ENCODE measurements at regions not wholly inside any gene's neighbourhood (a gene's known extent, or its start where the extent isn't known, plus 50 kb on each side); places are given as distances from the start of the nearest gene placed in this dataset.
"Not testable (repeated sequence)": the region's sequence is repeated elsewhere in the genome, so short reads cannot be mapped to it uniquely, and the experiment has no call there.

GRCh38 chr4:106594291-106594952, 225.8 kb upstream of the GIMD1 start:
- DNase-seq (ENCODE audit: low read depth): peak; percentile 31

GRCh38 chr4:106588891-106589290, 220.3 kb upstream of the GIMD1 start:
- no peak for DNase-seq (ENCODE audit: low read depth)

GRCh38 chr4:106587558-106587957, 219.0 kb upstream of the GIMD1 start:
- DNase-seq (ENCODE audit: low read depth): peak; percentile 75

GRCh38 chr4:106585915-106586349, 217.4 kb upstream of the GIMD1 start:
- DNase-seq (ENCODE audit: low read depth): peak; percentile 22

- peak; percentile 69 for DNase-seq (ENCODE audit: low read depth)
These were observed 215.9 kb upstream of the GIMD1 start for GRCh38 chr4:106584337-106584989.

- DNase-seq (ENCODE audit: low read depth): peak; percentile 98
These were observed 215.0 kb upstream of the GIMD1 start for GRCh38 chr4:106583567-106583966.

- DNase-seq (ENCODE audit: low read depth): peak; percentile 28
These were observed 214.5 kb upstream of the GIMD1 start for GRCh38 chr4:106583108-106583507.

GRCh38 chr4:106582103-106582502, 213.5 kb upstream of the GIMD1 start:
- no peak for DNase-seq (ENCODE audit: low read depth)

- no peak for DNase-seq (ENCODE audit: low read depth)
These were observed 210.7 kb upstream of the GIMD1 start for GRCh38 chr4:106579236-106579635.

- peak; percentile 49 for DNase-seq (ENCODE audit: low read depth)
These were observed 200.8 kb upstream of the GIMD1 start for GRCh38 chr4:106569146-106570031.

GRCh38 chr4:106565727-106566126, 197.1 kb upstream of the GIMD1 start:
- DNase-seq (ENCODE audit: low read depth): no peak

GRCh38 chr4:106563637-106564036, 195.1 kb upstream of the GIMD1 start:
- not testable (repeated sequence) for DNase-seq (ENCODE audit: low read depth)

GRCh38 chr4:106551724-106552123, 183.1 kb upstream of the GIMD1 start:
- DNase-seq (ENCODE audit: low read depth): no peak

GRCh38 chr4:106548446-106549044, 180.0 kb upstream of the GIMD1 start:
- DNase-seq (ENCODE audit: low read depth): no peak

- DNase-seq (ENCODE audit: low read depth): no peak
These were observed 177.8 kb upstream of the GIMD1 start for GRCh38 chr4:106546370-106546769.

GRCh38 chr4:106542609-106543008, 174.0 kb upstream of the GIMD1 start:
- not testable (repeated sequence) for DNase-seq (ENCODE audit: low read depth)

- DNase-seq (ENCODE audit: low read depth): peak; percentile 74
These were observed 172.7 kb upstream of the GIMD1 start for GRCh38 chr4:106541253-106541652.

GRCh38 chr4:106530821-106531220, 162.2 kb upstream of the GIMD1 start:
- peak; percentile 6 for DNase-seq (ENCODE audit: low read depth)

- DNase-seq (ENCODE audit: low read depth): no peak
These were observed 161.4 kb upstream of the GIMD1 start for GRCh38 chr4:106530024-106530361.

- DNase-seq (ENCODE audit: low read depth): peak; percentile 37
These were observed 160.9 kb upstream of the GIMD1 start for GRCh38 chr4:106529348-106530023.

GRCh38 chr4:106527316-106527715, 158.7 kb upstream of the GIMD1 start:
- peak; percentile 2 for DNase-seq (ENCODE audit: low read depth)

GRCh38 chr4:106525425-106525824, 156.8 kb upstream of the GIMD1 start:
- DNase-seq (ENCODE audit: low read depth): not testable (repeated sequence)

Measured in iris pigment epithelial cell (primary cell).